ENCODE measurements at regions not wholly inside any gene's neighbourhood (a gene's known extent, or its start where the extent isn't known, plus 50 kb on each side); places are given as distances from the start of the nearest gene placed in this dataset.
"Not testable (repeated sequence)": the region's sequence is repeated elsewhere in the genome, so short reads cannot be mapped to it uniquely, and the experiment has no call there.

DNA sequence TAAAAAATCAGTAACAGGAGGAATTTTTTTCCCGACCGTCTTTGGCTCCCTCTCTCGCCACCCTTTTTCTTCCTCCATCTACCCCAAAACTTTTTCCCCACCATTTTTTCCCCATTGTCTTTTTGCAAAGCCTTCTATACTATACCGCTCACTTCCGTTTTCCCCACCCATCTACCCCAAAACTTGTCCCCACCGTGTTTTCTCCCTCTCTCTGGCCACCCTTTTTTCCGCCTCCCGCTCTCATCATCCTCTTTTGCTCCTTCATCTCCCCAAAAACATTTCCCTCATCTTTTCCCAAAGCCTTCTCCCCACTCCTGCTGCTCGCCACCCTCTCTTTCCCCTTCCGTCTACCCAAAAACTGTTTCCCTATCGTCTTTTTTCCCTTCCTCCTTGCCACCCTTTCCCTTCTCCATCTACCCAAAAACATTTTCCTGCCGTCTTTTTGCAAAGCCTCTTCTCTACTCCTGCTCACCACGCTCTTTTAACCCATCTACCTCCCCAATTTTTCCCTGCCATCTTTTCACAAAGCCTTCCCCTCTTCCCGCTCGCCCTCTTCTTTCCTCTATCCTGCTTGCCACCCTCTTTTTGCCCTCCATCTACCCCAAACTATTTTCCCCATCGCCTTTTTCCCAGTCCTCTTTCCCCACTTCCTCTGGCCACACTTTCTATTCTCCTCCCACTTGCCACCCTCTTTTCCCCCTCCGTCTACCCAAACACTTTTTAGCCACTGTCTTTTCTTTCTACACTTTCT lies 109.4 kb upstream of the TPTE start:
- CTCF ChIA-PET; H3K9me3 ChIP-seq (ENCODE audit: control insufficient read depth, insufficient read depth, low read depth, low read length): not testable (repeated sequence)

DNA sequence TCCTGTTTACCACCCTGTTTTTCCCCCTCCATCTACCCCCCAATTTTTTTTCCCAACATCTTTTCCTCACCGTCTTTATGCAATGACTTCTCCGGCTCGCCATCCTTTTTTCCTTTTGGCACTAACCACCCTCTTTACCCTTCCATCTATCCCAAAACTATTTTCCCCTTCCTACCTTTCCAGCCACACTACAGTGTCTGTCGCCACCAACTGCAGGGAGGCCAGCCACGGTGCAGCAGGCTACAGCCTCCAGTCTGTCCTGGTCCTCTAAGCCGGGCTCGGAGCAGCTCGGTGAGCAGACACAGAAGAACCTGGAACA lies 108.5 kb upstream of the TPTE start:
- H3K36me3 ChIP-seq (ENCODE audit: control insufficient read depth in 2 of 2, insufficient read depth in 1 of 2, low read length in 2 of 2); CTCF ChIA-PET; H3K27ac ChIP-seq (ENCODE audit: extremely low read depth, low read depth, low read length); H3K4me3 ChIP-seq (ENCODE audit: low read depth, low read length); H3K4me1 ChIP-seq (ENCODE audit: control insufficient read depth, insufficient read depth, low read length); POLR2A ChIA-PET; H3K9me3 ChIP-seq (ENCODE audit: control insufficient read depth, insufficient read depth, low read depth, low read length): not testable (repeated sequence)

More for the DNA sequence above, 109.4 kb upstream of the TPTE start:
- H3K36me3 ChIP-seq (ENCODE audit: control insufficient read depth in 2 of 2, insufficient read depth in 1 of 2, low read length in 2 of 2); H3K4me1 ChIP-seq (ENCODE audit: control insufficient read depth, insufficient read depth, low read length); POLR2A ChIA-PET; H3K27ac ChIP-seq (ENCODE audit: extremely low read depth, low read depth, low read length); H3K4me3 ChIP-seq (ENCODE audit: low read depth, low read length): not testable (repeated sequence)

DNA sequence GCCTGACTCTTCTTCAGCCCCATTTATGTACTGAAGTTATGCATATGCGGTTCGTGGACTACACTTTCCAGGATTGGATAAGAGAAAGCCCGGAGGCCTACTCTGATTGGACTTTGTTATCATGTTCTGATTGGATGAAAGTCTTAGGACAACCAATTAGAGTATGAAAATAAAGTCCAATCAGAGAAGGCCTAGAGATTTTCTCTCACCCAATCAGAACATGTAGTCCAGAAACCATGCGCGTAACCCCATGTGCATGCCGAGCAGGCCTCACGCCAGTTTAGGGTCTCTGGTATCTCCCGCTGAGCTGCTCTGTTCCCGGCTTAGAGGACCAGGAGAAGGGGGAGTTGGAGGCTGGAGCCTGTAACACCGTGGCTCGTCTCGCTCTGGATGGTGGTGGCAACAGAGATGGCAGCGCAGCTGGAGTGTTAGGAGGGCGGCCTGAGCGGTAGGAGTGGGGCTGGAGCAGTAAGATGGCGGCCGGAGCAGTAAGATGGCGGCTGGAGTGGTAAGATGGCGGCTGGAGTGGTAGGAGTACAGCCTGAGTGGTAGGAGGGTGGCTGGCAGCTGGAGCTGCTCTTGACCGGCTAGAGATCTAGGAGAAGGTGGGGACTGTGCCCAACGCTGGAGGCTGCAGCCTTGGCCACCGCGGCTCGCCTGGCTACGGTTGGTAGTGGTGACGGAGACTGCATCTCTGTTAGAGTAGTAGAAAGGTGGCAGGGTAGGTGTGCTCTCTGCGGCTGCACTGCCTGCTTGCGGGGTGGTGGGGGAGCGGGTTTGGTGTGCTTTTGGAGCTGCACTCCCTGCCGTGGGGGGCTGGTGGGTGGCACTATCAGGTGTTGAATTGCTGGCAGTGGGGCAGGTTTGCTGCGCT lies 107.9 kb upstream of the TPTE start:
- H3K9me3 ChIP-seq (ENCODE audit: control insufficient read depth, insufficient read depth, low read depth, low read length); H3K4me1 ChIP-seq (ENCODE audit: control insufficient read depth, insufficient read depth, low read length); POLR2A ChIA-PET; H3K27ac ChIP-seq (ENCODE audit: extremely low read depth, low read depth, low read length); CTCF ChIA-PET; H3K4me3 ChIP-seq (ENCODE audit: low read depth, low read length); H3K36me3 ChIP-seq (ENCODE audit: control insufficient read depth in 2 of 2, insufficient read depth in 1 of 2, low read length in 2 of 2): not testable (repeated sequence)

DNA sequence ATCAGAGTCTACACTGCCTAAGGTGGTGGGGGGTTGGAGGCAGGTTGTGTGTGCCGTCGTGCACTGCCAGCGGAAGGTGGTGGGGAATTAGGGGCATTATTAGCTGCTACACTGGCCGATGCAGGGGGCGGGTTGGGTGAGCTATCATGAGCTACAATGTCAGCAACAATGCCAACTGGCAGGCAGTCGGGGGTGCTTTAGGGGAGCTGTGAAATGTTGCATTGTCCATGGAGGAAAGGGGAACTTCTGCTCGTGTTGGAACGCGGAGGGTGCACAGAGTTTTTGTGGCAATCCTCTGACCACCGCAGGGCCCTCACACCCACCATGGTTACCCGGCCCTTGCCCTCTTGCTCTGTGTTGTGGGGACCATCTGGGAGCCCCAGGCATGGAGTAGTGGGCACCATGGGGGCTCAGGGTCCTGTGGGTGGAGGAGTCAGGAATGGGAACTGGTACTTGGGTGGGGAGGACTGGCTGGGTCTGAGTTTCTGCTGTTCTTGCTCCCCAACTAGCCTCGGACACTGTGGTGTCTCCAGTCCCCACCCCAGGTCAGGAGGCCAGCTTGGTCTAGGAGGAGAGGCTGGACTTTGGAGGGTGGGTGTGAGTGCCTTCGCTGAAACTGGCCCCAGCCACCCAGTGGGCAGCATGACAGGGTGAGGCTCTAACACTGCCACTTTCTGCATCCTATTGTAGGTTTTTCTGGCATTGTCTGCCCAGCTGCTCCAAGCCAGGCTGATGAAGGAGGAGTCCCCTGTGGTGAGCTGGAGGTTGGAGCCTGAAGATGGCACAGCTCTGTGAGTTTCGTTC lies 107.1 kb upstream of the TPTE start:
- H3K4me3 ChIP-seq (ENCODE audit: low read depth, low read length); H3K4me1 ChIP-seq (ENCODE audit: control insufficient read depth, insufficient read depth, low read length); H3K9me3 ChIP-seq (ENCODE audit: control insufficient read depth, insufficient read depth, low read depth, low read length); H3K27ac ChIP-seq (ENCODE audit: extremely low read depth, low read depth, low read length); CTCF ChIA-PET; POLR2A ChIA-PET; H3K36me3 ChIP-seq (ENCODE audit: control insufficient read depth in 2 of 2, insufficient read depth in 1 of 2, low read length in 2 of 2): not testable (repeated sequence)

DNA sequence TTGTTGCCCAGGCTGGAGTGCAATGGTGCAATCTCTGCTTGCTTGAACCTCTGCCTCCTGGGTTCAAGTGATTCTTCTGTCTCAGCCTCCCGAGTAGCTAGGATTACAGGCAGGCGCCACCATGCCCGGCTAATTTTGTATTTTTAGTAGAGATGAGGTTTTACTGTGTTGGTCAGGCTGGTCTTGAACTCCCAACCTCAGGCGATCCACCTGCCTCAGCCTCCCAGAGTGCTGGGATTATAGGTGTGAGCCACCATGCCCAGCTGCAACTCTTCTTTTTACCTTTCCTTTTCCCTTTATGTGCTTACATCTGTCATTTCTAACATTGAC lies 106.5 kb upstream of the TPTE start:
- H3K4me1 ChIP-seq (ENCODE audit: control insufficient read depth, insufficient read depth, low read length); H3K27ac ChIP-seq (ENCODE audit: extremely low read depth, low read depth, low read length); H3K9me3 ChIP-seq (ENCODE audit: control insufficient read depth, insufficient read depth, low read depth, low read length); H3K4me3 ChIP-seq (ENCODE audit: low read depth, low read length); H3K36me3 ChIP-seq (ENCODE audit: control insufficient read depth in 2 of 2, insufficient read depth in 1 of 2, low read length in 2 of 2); POLR2A ChIA-PET; CTCF ChIA-PET: not testable (repeated sequence)

DNA sequence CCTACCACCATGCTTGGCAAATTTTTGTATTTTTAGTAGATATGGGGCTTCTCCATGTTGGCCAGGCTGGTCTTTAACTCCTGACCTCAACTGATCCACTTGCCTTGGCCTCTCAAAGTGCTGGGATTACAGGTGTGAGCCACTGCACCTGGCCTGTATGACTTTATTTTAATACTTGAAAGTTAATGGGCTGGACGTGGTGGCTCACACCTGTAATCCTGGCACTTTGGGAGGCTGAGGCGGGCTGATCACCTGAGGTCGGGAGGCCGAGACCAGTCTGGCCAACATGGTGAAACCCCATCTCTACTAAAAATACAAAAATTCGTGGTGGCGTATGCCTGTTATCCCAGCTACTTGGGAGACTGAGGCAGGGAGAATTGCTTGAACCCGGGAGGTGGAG lies 105.9 kb upstream of the TPTE start:
- POLR2A ChIA-PET, result not testable (repeated sequence)

DNA sequence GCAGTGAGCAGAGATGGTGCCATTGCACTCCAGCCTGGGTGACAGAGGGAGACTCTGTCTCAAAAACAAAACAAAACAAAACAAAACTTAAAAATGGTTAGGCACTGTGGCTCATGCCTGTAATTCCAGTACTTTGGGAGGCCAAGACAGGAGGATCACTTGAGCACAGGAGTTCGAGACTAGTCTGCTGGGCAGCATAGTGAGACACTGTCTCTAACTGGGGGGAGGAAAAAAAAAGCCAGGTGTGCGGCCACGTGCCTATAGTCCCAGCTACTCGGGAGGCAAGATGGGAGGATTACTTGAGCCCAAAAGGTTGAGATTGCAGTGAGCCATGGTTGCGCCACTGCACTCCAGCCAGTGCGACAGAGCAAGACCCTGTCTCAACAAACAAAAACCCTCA lies 105.5 kb upstream of the TPTE start:
- CTCF ChIA-PET, result interaction anchor here (0.6 kb wide), 1 partner anchor 1420 kb away, joined by 3 read pairs; no protein-coding TSS in a partner anchor
- H3K36me3 ChIP-seq (ENCODE audit: control insufficient read depth in 2 of 2, insufficient read depth in 1 of 2, low read length in 2 of 2); POLR2A ChIA-PET; H3K4me1 ChIP-seq (ENCODE audit: control insufficient read depth, insufficient read depth, low read length); H3K4me3 ChIP-seq (ENCODE audit: low read depth, low read length); H3K27ac ChIP-seq (ENCODE audit: extremely low read depth, low read depth, low read length); H3K9me3 ChIP-seq (ENCODE audit: control insufficient read depth, insufficient read depth, low read depth, low read length): not testable (repeated sequence)

More for the DNA sequence above, 105.9 kb upstream of the TPTE start:
- H3K36me3 ChIP-seq (ENCODE audit: control insufficient read depth in 2 of 2, insufficient read depth in 1 of 2, low read length in 2 of 2); H3K4me3 ChIP-seq (ENCODE audit: low read depth, low read length); H3K4me1 ChIP-seq (ENCODE audit: control insufficient read depth, insufficient read depth, low read length); H3K9me3 ChIP-seq (ENCODE audit: control insufficient read depth, insufficient read depth, low read depth, low read length); H3K27ac ChIP-seq (ENCODE audit: extremely low read depth, low read depth, low read length): not testable (repeated sequence)
- CTCF ChIA-PET, result interaction anchor here (0.6 kb wide), 1 partner anchor 1420 kb away, joined by 3 read pairs; no protein-coding TSS in a partner anchor

DNA sequence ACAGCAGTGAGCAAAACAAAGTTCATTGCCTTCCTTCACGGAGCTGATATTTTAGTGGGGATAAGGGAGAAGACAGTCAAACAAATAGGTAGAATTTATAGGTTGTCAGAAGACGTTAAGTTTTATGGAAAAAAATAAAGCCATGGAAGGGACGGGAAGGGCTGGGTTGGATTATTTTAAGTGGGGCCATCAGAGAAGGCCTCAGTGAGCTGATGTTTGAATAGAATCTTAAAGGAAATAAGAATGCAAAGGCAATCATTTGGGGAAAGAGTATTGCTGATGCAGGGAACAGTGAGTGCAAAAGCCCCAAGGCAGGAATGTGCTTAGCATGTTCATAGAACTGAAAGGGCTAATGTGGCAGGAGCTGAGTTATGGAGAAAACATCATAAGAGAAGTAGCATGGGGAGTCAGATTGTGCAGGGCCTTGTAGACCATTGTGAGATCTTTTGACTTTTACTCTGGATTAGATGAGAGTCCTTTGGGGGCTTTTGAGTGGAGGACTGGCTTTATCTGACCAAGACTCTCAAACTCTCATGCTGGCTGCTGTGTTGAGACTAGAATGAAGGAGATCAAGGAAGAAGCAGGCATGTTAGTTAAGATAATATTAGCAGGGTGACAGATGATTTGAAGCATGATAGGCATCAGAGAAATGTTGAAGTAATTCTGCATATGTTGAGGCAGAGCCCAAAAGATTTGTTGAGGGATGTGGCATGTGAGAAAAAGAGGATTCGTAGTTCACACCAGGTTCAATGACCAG lies 104.5 kb upstream of the TPTE start:
- H3K27ac ChIP-seq (ENCODE audit: extremely low read depth, low read depth, low read length); H3K36me3 ChIP-seq (ENCODE audit: control insufficient read depth in 2 of 2, insufficient read depth in 1 of 2, low read length in 2 of 2); H3K4me1 ChIP-seq (ENCODE audit: control insufficient read depth, insufficient read depth, low read length); CTCF ChIA-PET; POLR2A ChIA-PET; H3K9me3 ChIP-seq (ENCODE audit: control insufficient read depth, insufficient read depth, low read depth, low read length); H3K4me3 ChIP-seq (ENCODE audit: low read depth, low read length): not testable (repeated sequence)

DNA sequence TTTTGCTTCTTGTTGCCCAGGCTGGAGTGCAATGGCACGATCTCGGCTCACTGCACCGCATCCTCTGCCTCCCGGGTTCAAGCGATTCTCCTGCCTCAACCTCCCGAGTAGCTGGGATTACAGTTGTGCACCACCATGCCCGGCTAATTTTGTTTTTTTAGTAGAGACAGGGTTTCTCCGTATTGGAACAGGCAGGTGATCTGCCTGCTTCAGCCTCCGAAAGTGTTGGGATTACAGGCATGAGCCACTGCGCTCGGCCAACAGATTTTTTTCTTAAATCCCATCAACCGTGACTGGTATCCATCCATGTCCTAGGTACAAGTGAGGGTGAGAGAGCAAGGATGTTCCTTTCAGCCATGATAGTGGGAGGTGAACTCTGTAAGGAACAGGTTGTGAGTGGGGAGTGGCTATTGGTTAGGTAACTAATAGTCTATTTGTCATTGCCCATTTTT lies 103.8 kb upstream of the TPTE start:
- CTCF ChIA-PET; H3K36me3 ChIP-seq (ENCODE audit: control insufficient read depth in 2 of 2, insufficient read depth in 1 of 2, low read length in 2 of 2); H3K4me1 ChIP-seq (ENCODE audit: control insufficient read depth, insufficient read depth, low read length); H3K4me3 ChIP-seq (ENCODE audit: low read depth, low read length); POLR2A ChIA-PET; H3K9me3 ChIP-seq (ENCODE audit: control insufficient read depth, insufficient read depth, low read depth, low read length); H3K27ac ChIP-seq (ENCODE audit: extremely low read depth, low read depth, low read length): not testable (repeated sequence)
